ENCODE measurements at regions not wholly inside any gene's neighbourhood (a gene's known extent, or its start where the extent isn't known, plus 50 kb on each side); places are given as distances from the start of the nearest gene placed in this dataset.

GRCh38 chr18:72375618-72376017 is 168.5 kb downstream of the CBLN2 start:
- Histone ChIP-seq H3K4me1 (no peaks in the 10 kb centered on the region), H3K27ac (no peak overlapping the region), H3K4me3 (no peak overlapping the region), H3K36me3 (no peaks in the 10 kb centered on the region), H3K9me3 (no peaks in the 10 kb centered on the region), H3K27me3 (no peaks in the 10 kb centered on the region)
- DNase-seq, result no peak
- intact Hi-C loops (cut with DNase I; ENCODE audit: low total_unique reads), result no loop called here
- TF ChIP-seq CTCF (IDR thresholded peaks at IDR 0.05) (no peak), POLR2A (IDR thresholded peaks at IDR 0.05) (no peak)

GRCh38 chr18:72372076-72372475 is 172.1 kb downstream of the CBLN2 start:
- Histone ChIP-seq H3K27me3 (no peaks in the 10 kb centered on the region), H3K4me1 (no peaks in the 10 kb centered on the region), H3K9me3 (no peaks in the 10 kb centered on the region), H3K27ac (no peak overlapping the region), H3K4me3 (no peak overlapping the region), H3K36me3 (no peaks in the 10 kb centered on the region)
- no peak for TF ChIP-seq CTCF (IDR thresholded peaks at IDR 0.05)
- no peak for TF ChIP-seq POLR2A (IDR thresholded peaks at IDR 0.05)
- intact Hi-C loops (cut with DNase I; ENCODE audit: low total_unique reads), result no loop called here
- no peak for DNase-seq

GRCh38 chr18:72368308-72368707 is 175.8 kb downstream of the CBLN2 start:
- no peaks in the 10 kb centered on the region for H3K4me1 ChIP-seq
- no peak overlapping the region for H3K4me3 ChIP-seq
- DNase-seq, result no peak
- H3K36me3 ChIP-seq, result no peaks in the 10 kb centered on the region
- TF ChIP-seq CTCF (IDR thresholded peaks at IDR 0.05) (no peak), POLR2A (IDR thresholded peaks at IDR 0.05) (no peak)
- intact Hi-C loops (cut with DNase I; ENCODE audit: low total_unique reads), result no loop called here
- no peaks in the 10 kb centered on the region for H3K27me3 ChIP-seq
- H3K27ac ChIP-seq, result no peak overlapping the region
- no peaks in the 10 kb centered on the region for H3K9me3 ChIP-seq

- no peaks in the 10 kb centered on the region for H3K36me3 ChIP-seq
- intact Hi-C loops (cut with DNase I; ENCODE audit: low total_unique reads), result no loop called here
- TF ChIP-seq POLR2A (IDR thresholded peaks at IDR 0.05), result no peak
- no peak for TF ChIP-seq CTCF (IDR thresholded peaks at IDR 0.05)
Observed at GRCh38 chr18:72360634-72361033, 183.5 kb downstream of the CBLN2 start.

GRCh38 chr18:72342933-72343332 is 201.2 kb downstream of the CBLN2 start:
- no peak for DNase-seq
- TF ChIP-seq CTCF (IDR thresholded peaks at IDR 0.05), result no peak
- no peaks in the 10 kb centered on the region for H3K4me1 ChIP-seq
- no peaks in the 10 kb centered on the region for H3K9me3 ChIP-seq
- H3K27ac ChIP-seq, result no peak overlapping the region
- H3K4me3 ChIP-seq, result no peak overlapping the region
- H3K36me3 ChIP-seq, result no peaks in the 10 kb centered on the region
- H3K27me3 ChIP-seq, result no peaks in the 10 kb centered on the region
- intact Hi-C loops (cut with DNase I; ENCODE audit: low total_unique reads), result no loop called here

More at GRCh38 chr18:72360634-72361033, 183.5 kb downstream of the CBLN2 start:
- no peaks in the 10 kb centered on the region for H3K27me3 ChIP-seq
- no peaks in the 10 kb centered on the region for H3K4me1 ChIP-seq
- H3K9me3 ChIP-seq, result no peaks in the 10 kb centered on the region
- H3K27ac ChIP-seq, result no peak overlapping the region
- no peak for DNase-seq
- H3K4me3 ChIP-seq, result no peak overlapping the region

All from uterus (tissue), 3 donors.